GM12878 (cell line): ENCODE measurements at regions not wholly inside any gene's neighbourhood (a gene's known extent, or its start where the extent isn't known, plus 50 kb on each side); places are given as distances from the start of the nearest gene placed in this dataset.

Experiments
- ATAC-seq: fragments of 200-7000 bp; cut with Tn5 transposase; 3 replicates; pipeline ENCODE4 v1.9.1; 2020; ENCODE audit warnings: mild to moderate bottlenecking, moderate library complexity
- BruUV-seq: library from RNA; stranded (reverse); fragments of 400-500 nt; replicated peaks from 2 replicates; lab custom pipeline; 2021; lab: Mats Ljungman, UMichigan
- CTCF ChIA-PET: fragments of 300-600 bp; sonication (Branson Sonifier 250); formaldehyde crosslinking; extraction: SDS; loops from one replicate; lab custom pipeline; 2021; ENCODE audit warnings: inconsistent platforms; lab: Yijun Ruan, JAX
- POLR2A ChIA-PET: fragments of 350-600 bp; formaldehyde crosslinking; extraction: SDS; loops from one replicate; lab custom pipeline; 2021; ENCODE audit warnings: inconsistent platforms; lab: Charles Lee
- RAD21 ChIA-PET: fragments of 300-600 bp; sonication (Branson Sonifier 250); formaldehyde crosslinking; loops from one replicate; lab custom pipeline; 2023; ENCODE audit warnings: antibody characterized with exemption; ENCODE audit not compliant: unreplicated experiment; lab: Charles Lee
- SMC1A ChIA-PET: fragments of 300-600 bp; sonication (Branson Sonifier 250); formaldehyde crosslinking; loops from one replicate; lab custom pipeline; 2023; ENCODE audit not compliant: unreplicated experiment, uncharacterized antibody; lab: Charles Lee
- DNase-seq: peaks from one replicate; pipeline ENCODE4 v3.0.0-alpha.2; 2011; ENCODE audit warnings: low read depth, low spot score
- FAIRE-seq: peaks from 3 replicates; lab custom pipeline; 2011; peaks lifted over from hg19 to GRCh38; lab: Jason Lieb, UNC
- H2AFZ ChIP-seq: 2 replicates; pipeline ENCODE4 v1.6.0; 2011; ENCODE audit warnings: low read depth, low read length, control low read depth; ENCODE audit not compliant: control insufficient read depth
- H3K27ac ChIP-seq: 2 replicates; pipeline ENCODE4 v1.5.1; 2011; ENCODE audit warnings: control low read depth; ENCODE audit not compliant: control insufficient read depth, insufficient read depth
- H3K27me3 ChIP-seq, 2 experiments: replicated peaks in 1 of 2; 2 replicates each; pipeline versions ENCODE4 v1.6.0 to v1.6.1; 2011; ENCODE audit warnings: low read length in 1 of 2; ENCODE audit not compliant: control insufficient read depth in 2 of 2, insufficient read depth in 2 of 2
- H3K36me3 ChIP-seq, 2 experiments: 2 replicates each; pipeline ENCODE4 v1.5.1; 2011; ENCODE audit warnings: low read length in 1 of 2; ENCODE audit not compliant: control insufficient read depth in 2 of 2, insufficient read depth in 2 of 2
- H3K4me1 ChIP-seq: 2 replicates; pipeline ENCODE4 v1.6.1; 2011; ENCODE audit warnings: mild to moderate bottlenecking, low read length, moderate library complexity, mixed read lengths; ENCODE audit not compliant: control insufficient read depth, insufficient read depth
- H3K4me2 ChIP-seq: 2 replicates; pipeline ENCODE4 v1.6.0; 2011; ENCODE audit warnings: control low read depth; ENCODE audit not compliant: control insufficient read depth, insufficient read depth
- H3K4me3 ChIP-seq: fragments of 200-600 bp; sonication (generic); 2 replicates; pipeline ENCODE4 v1.5.1; 2016
- H3K79me2 ChIP-seq: 2 replicates; pipeline ENCODE4 v1.6.0; 2011; ENCODE audit warnings: low read length; ENCODE audit not compliant: control insufficient read depth, insufficient read depth
- H3K9ac ChIP-seq: 2 replicates; pipeline ENCODE4 v1.8.0; 2011; ENCODE audit warnings: low read length, control low read depth, mixed read lengths; ENCODE audit not compliant: control insufficient read depth, insufficient read depth
- H3K9me3 ChIP-seq: replicated peaks from 3 replicates; pipeline ENCODE4 v1.5.1; 2011; ENCODE audit warnings: mild to moderate bottlenecking, low read length; ENCODE audit not compliant: control insufficient read depth, insufficient read depth
- H4K20me1 ChIP-seq: 2 replicates; pipeline ENCODE4 v1.6.0; 2011; ENCODE audit not compliant: control insufficient read depth, insufficient read depth
- BHLHE40 ChIP-seq, 2 experiments: fragments of 450-650 bp in 1 of 2; IDR thresholded peaks; 2 replicates each; pipeline ENCODE4 v1.6.1; 2011 to 2017; ENCODE audit warnings: low read depth in 2 of 2, borderline replicate concordance in 1 of 2, improper control_type of control experiment in 1 of 2, low read length in 1 of 2, mild to moderate bottlenecking in 1 of 2
- CREM ChIP-seq: IDR thresholded peaks from 2 replicates; pipeline ENCODE4 v1.6.1; 2014; ENCODE audit warnings: antibody characterized with exemption, low read depth
- HSF1 ChIP-seq: fragments of 150-350 bp; IDR thresholded peaks from 2 replicates; pipeline ENCODE4 v1.6.1; 2014; ENCODE audit warnings: mild to moderate bottlenecking, low read depth, low read length
- IRF5 ChIP-seq: fragments of 450-650 bp; IDR thresholded peaks from 2 replicates; pipeline ENCODE4 v1.6.1; 2017; ENCODE audit warnings: borderline replicate concordance
- LARP7 ChIP-seq: fragments of 450-650 bp; IDR thresholded peaks from 2 replicates; pipeline ENCODE4 v1.6.1; 2017; ENCODE audit warnings: mild to moderate bottlenecking
- MYC ChIP-seq: IDR thresholded peaks from 2 replicates; pipeline ENCODE4 v1.6.1; 2011; ENCODE audit warnings: mild to moderate bottlenecking, low read length, moderate library complexity, inconsistent platforms; ENCODE audit not compliant: insufficient read depth, insufficient replicate concordance, insufficient read length, severe bottlenecking
- TCF7 ChIP-seq: IDR thresholded peaks from 2 replicates; pipeline ENCODE4 v1.6.1; 2014; ENCODE audit warnings: antibody characterized with exemption, borderline replicate concordance
- USF2 ChIP-seq: IDR thresholded peaks from 2 replicates; pipeline ENCODE4 v1.6.1; 2011; ENCODE audit warnings: low read depth, low read length, improper control_type of control experiment, borderline replicate concordance
- WGBS: methylation state at CpG from one replicate; pipeline ENCODE4 v1.1.6; 2016; ENCODE audit warnings: low lambda C conversion rate; ENCODE audit not compliant: insufficient replicate concordance, insufficient coverage; ENCODE audit errors: missing lambda C conversion rate; 5-methylcytosine and 5-hydroxymethylcytosine counted together
- in situ Hi-C: fragments of 300-500 bp; cut with MboI; formaldehyde crosslinking; loops from 9 replicates; pipeline ENCODE4 v1.14.3; 2018; ENCODE audit warnings: mixed read lengths
- intact Hi-C: fragments of 100-400 bp; cut with micrococcal nuclease; formaldehyde crosslinking; loops from one replicate; pipeline ENCODE4 v1.14.2; 2022; ENCODE audit not compliant: unreplicated experiment

GRCh38 chr21:19683492-19683891 is 1279.9 kb upstream of the TMPRSS15 start:
- Histone ChIP-seq H3K4me2 (no peak overlapping the region), H3K4me3 (no peak overlapping the region), H3K4me1 (no peaks in the 10 kb centered on the region), H2AFZ (no peak overlapping the region), H3K9ac (no peak overlapping the region), H3K27me3 (no peaks in the 10 kb centered on the region), H4K20me1 (no peaks in the 10 kb centered on the region), H3K9me3 (no peaks in the 10 kb centered on the region; the same call in 2 of the 3 replicates), H3K36me3 (no peaks in the 10 kb centered on the region), H3K27ac (no peak overlapping the region), H3K79me2 (no peaks in the 10 kb centered on the region)
- BruUV-seq = no TSS peak
- CTCF ChIA-PET = no interaction called here
- WGBS = 0% methylated on average over 2 of the region's 2 CpGs
- TF ChIP-seq TCF7 = no peak
- no peak for TF ChIP-seq CREM
- 0 out of 4 replicates have a peak, but pooled peaks of 1 of the 2 experiments have one; percentile 5 for TF ChIP-seq BHLHE40 (IDR thresholded peaks at IDR 0.05; ENCODE audit: borderline replicate concordance in 1 of 2, low read depth in 2 of 2, low read length in 1 of 2)
- no peak for TF ChIP-seq USF2
- no peak for TF ChIP-seq IRF5
- no peak for TF ChIP-seq LARP7
- TF ChIP-seq MYC = no peak
- TF ChIP-seq HSF1 = no peak
- no peak for FAIRE-seq
- in situ Hi-C loops = no loop called here
- ATAC-seq = peak; percentile 61
- intact Hi-C loops = no loop called here
- SMC1A ChIA-PET = interaction anchor here (1.4 to 1.6 kb wide), 3 partner anchors 14 to 73 kb away, joined by 3 read pairs; no protein-coding TSS in a partner anchor
- DNase-seq = no peak
- RAD21 ChIA-PET = no interaction called here
- POLR2A ChIA-PET = interaction anchor here (0.8 kb wide), 1 partner anchor 14 kb away, joined by 3 read pairs; no protein-coding TSS in a partner anchor
